ENCODE measurements at regions not wholly inside any gene's neighbourhood (a gene's known extent, or its start where the extent isn't known, plus 50 kb on each side); places are given as distances from the start of the nearest gene placed in this dataset.

GRCh38 chr2:128768041-128768440, 449.4 kb upstream of the HS6ST1 start:
- TF ChIP-seq, protein P1, sequence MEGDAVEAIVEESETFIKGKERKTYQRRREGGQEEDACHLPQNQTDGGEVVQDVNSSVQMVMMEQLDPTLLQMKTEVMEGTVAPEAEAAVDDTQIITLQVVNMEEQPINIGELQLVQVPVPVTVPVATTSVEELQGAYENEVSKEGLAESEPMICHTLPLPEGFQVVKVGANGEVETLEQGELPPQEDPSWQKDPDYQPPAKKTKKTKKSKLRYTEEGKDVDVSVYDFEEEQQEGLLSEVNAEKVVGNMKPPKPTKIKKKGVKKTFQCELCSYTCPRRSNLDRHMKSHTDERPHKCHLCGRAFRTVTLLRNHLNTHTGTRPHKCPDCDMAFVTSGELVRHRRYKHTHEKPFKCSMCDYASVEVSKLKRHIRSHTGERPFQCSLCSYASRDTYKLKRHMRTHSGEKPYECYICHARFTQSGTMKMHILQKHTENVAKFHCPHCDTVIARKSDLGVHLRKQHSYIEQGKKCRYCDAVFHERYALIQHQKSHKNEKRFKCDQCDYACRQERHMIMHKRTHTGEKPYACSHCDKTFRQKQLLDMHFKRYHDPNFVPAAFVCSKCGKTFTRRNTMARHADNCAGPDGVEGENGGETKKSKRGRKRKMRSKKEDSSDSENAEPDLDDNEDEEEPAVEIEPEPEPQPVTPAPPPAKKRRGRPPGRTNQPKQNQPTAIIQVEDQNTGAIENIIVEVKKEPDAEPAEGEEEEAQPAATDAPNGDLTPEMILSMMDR (IDR thresholded peaks at IDR 0.05; ENCODE audit: low read length) = no peak
- TF ChIP-seq EZH2phosphoT487 (IDR thresholded peaks at IDR 0.05; ENCODE audit: low read length) = no peak
- TF ChIP-seq EZH2 (optimal IDR thresholded peaks at IDR 0.05; ENCODE audit: low read depth, low read length) = no peak
